ENCODE measurements at regions not wholly inside any gene's neighbourhood (a gene's known extent, or its start where the extent isn't known, plus 50 kb on each side); places are given as distances from the start of the nearest gene placed in this dataset.
"Not testable (repeated sequence)": the region's sequence is repeated elsewhere in the genome, so short reads cannot be mapped to it uniquely, and the experiment has no call there.

DNA sequence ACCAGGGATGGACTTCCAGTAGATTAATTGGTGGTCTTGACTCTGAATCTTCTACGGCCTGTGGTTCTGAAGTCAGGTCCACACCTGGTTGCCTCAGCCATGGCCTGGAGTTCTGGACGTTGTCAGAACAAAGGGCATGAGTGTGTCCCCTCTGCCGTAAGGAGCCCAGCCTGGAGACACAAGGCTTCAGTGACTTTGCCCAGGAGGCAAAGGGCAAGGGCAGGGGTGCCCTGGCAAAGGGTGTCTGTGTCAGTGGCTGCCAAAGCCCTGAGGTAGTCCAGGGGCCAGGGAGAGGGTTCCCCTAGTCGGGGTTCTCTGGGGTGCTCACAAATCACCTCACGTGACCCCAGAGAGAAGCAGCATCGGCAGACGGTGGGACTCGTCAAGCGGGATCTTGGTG, 273.2 kb upstream of the ZNF32 start (continued):
- TF ChIP-seq BCL3 (IDR thresholded peaks at IDR 0.05), result no peak
- no peak for TF ChIP-seq NR3C1 (IDR thresholded peaks at IDR 0.05)
- TF ChIP-seq JUNB (IDR thresholded peaks at IDR 0.05), result no peak

DNA sequence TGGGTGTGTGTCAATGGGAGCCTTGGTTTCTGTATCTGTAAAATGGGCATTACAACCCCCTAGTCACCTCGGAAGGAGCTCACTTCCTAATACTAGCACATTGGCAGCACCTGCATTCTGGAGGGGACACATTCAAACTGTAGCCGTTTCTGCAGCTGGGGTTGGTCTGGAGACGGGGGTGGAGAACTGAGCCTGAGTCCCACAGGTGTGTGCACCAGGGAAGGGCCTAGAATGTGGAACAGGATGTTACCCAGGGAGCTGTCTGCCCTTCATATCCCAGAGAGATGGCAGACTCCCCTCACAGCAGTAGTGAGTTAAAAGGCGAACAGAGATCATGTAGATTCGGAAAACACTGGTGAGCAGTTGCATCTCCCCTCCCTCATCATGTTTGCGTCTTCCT, 272.8 kb upstream of the ZNF32 start:
- ATAC-seq (no peak), FAIRE-seq (no peak), DNase-seq (ENCODE audit: low read depth in 1 of 2, low spot score in 1 of 2) (no peak)
- Histone ChIP-seq H3K9me3 (no peaks in the 10 kb centered on the region; the same call in 2 of the 3 replicates), H3K27ac (no peak overlapping the region), H3K4me2 (no peak overlapping the region), H3K4me1 (no peaks in the 10 kb centered on the region), H3K4me3 (no peak overlapping the region)
- WGBS (ENCODE audit: missing lambda C conversion rate), result 25% methylated on average over 5 of the region's 6 CpGs
- ChIA-PET CTCF (no interaction called here), POLR2A (no interaction called here)
- TF ChIP-seq ZFP36 (IDR thresholded peaks at IDR 0.05; ENCODE audit: borderline replicate concordance, partially characterized antibody) (no peak), FOSB (CRISPR knock-in tag; IDR thresholded peaks at IDR 0.05) (no peak), CBX8 (IDR thresholded peaks at IDR 0.05) (no peak), GATA3 (IDR thresholded peaks at IDR 0.05; ENCODE audit: borderline replicate concordance) (no peak), HMGXB4 (CRISPR knock-in tag; IDR thresholded peaks at IDR 0.05; ENCODE audit: borderline replicate concordance) (no peak)

GRCh38 chr10:43920236-43920758, 271.6 kb upstream of the ZNF32 start:
- H3K27ac ChIP-seq; H3K4me1 ChIP-seq; FAIRE-seq; DNase-seq (ENCODE audit: low read depth in 1 of 2, low spot score in 1 of 2); POLR2A ChIA-PET; CTCF ChIA-PET; ATAC-seq; H3K4me3 ChIP-seq; H3K9me3 ChIP-seq; H3K4me2 ChIP-seq: not testable (repeated sequence)
- 9% methylated on average over 11 of the region's 12 CpGs for WGBS (ENCODE audit: missing lambda C conversion rate)

DNA sequence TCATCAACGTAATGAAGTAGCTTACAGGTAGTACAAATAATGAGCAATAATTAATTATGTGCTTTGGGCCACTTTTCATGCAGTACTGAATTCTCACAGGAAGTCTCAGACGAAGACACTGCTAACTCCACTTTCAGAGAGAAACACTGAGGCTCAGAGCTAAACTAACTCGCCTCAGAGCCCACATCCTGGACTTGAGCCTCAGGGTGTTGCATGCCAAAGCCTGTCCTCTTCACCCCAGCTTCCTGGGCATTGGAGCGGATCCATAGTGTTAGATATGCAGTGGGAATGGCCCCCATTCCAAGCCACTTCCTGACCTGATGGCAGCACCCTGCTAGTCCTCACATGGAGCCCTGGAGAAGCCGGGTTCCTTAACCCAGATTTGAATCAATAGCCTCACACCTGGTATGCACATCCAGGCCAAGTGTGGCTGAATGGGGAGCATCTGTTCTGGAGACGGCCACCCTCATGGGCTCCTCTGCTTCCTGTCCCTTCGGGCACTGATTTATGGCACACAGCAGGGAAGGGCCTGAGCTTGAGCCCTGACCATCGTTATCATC, 265.1 kb upstream of the ZNF32 start:
- TF ChIP-seq CHD2 (IDR thresholded peaks at IDR 0.05; ENCODE audit: low read length, partially characterized antibody), result no peak
- TF ChIP-seq HDAC2 (IDR thresholded peaks at IDR 0.05), result no peak
- no peak for TF ChIP-seq BCL3 (IDR thresholded peaks at IDR 0.05)
- TF ChIP-seq, protein P1, sequence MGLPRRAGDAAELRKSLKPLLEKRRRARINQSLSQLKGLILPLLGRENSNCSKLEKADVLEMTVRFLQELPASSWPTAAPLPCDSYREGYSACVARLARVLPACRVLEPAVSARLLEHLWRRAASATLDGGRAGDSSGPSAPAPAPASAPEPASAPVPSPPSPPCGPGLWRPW (IDR thresholded peaks at IDR 0.05), result no peak
- TF ChIP-seq PBX3 (IDR thresholded peaks at IDR 0.05), result no peak
- TF ChIP-seq SREBF2 (IDR thresholded peaks at IDR 0.05), result no peak
- no peak for TF ChIP-seq FOSL2 (IDR thresholded peaks at IDR 0.05)
- TF ChIP-seq FOSL2 (CRISPR knock-in tag; IDR thresholded peaks at IDR 0.05), result no peak
- TF ChIP-seq ATOH8 (CRISPR knock-in tag; IDR thresholded peaks at IDR 0.05; ENCODE audit: low read depth), result no peak
- no peak for TF ChIP-seq BHLHE40 (IDR thresholded peaks at IDR 0.05; ENCODE audit: low read depth, low read length)
- TF ChIP-seq JUN (IDR thresholded peaks at IDR 0.05), result no peak
- TF ChIP-seq USF2 (IDR thresholded peaks at IDR 0.05), result no peak
- no peak for TF ChIP-seq POLR2A (IDR thresholded peaks at IDR 0.05; ENCODE audit: low read length)
- TF ChIP-seq CBX2 (IDR thresholded peaks at IDR 0.05; ENCODE audit: borderline replicate concordance, low read depth), result no peak

More for the DNA sequence above, 265.1 kb upstream of the ZNF32 start:
- Histone ChIP-seq H3K4me2 (no peak overlapping the region), H3K4me3 (no peak overlapping the region), H3K27ac (no peak overlapping the region), H3K4me1 (no peaks in the 10 kb centered on the region), H3K9me3 (no peaks in the 10 kb centered on the region)
- no peak for ATAC-seq
- ChIA-PET POLR2A (no interaction called here), CTCF (no interaction called here)
- DNase-seq (ENCODE audit: low read depth in 1 of 2, low spot score in 1 of 2), result no peak
- 11% methylated on average over 7 of the region's 8 CpGs for WGBS (ENCODE audit: missing lambda C conversion rate)
- FAIRE-seq, result no peak
